A673 (cell line): ENCODE measurements at regions not wholly inside any gene's neighbourhood (a gene's known extent, or its start where the extent isn't known, plus 50 kb on each side); places are given as distances from the start of the nearest gene placed in this dataset.

Experiments
- CTCF ChIP-seq: fragments of 300-800, 200-600 bp; sonication (generic); conservative IDR thresholded peaks from 2 replicates; pipeline ENCODE4 v1.5.1; 2017; ENCODE audit warnings: low read depth, mild to moderate bottlenecking, antibody characterized with exemption, low read length, moderate library complexity, mixed read lengths
- EZH2 ChIP-seq: fragments of 200-600 bp; sonication (generic); IDR thresholded peaks from 2 replicates; pipeline ENCODE4 v1.6.1; 2017; ENCODE audit warnings: borderline replicate concordance, low read depth, mild to moderate bottlenecking, mixed read lengths, antibody characterized with exemption, low read length; ENCODE audit not compliant: poor library complexity, severe bottlenecking

DNA sequence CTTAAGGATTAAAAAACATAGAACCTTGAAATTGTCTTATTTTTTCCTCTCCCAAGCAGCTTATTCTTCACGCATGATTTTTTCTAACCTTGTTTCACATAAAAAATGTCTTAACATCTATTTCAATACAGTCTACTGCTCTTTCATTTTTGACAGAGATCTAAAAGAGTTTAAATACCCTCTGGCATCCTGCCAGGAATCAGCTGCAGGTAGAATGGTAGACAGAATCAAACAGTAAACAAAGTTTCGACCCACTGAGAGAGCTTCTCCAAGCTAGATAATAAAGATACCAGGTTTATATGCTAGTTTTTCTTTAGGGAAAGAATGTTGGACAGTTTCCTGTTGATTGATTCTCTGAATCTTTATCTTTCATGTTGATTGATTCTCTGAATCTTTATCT is 555.8 kb upstream of the CDH9 start:
- TF ChIP-seq CTCF, result no peak
- no peak for TF ChIP-seq EZH2
